BLaER1 treated with 17β-estradiol and CSF1 and Interleukin-3, amounts not matched to agents 10 nM and 100 nM (cell line): ENCODE measurements at regions not wholly inside any gene's neighbourhood (a gene's known extent, or its start where the extent isn't known, plus 50 kb on each side); places are given as distances from the start of the nearest gene placed in this dataset.
"Not testable (repeated sequence)": the region's sequence is repeated elsewhere in the genome, so short reads cannot be mapped to it uniquely, and the experiment has no call there.

Source experiments
- H3K27ac ChIP-seq, 11 experiments: shearing (Covaris generic); formaldehyde crosslinking; 2 replicates each; pipeline ENCODE4 v1.8.1; 2022
- H3K27me3 ChIP-seq, 11 experiments: shearing (Covaris generic); formaldehyde crosslinking; 2 replicates each; pipeline ENCODE4 v1.8.1; 2022
- H3K36me3 ChIP-seq, 11 experiments: shearing (Covaris generic); formaldehyde crosslinking; 2 replicates each; pipeline ENCODE4 v1.8.1; 2022
- H3K4me1 ChIP-seq, 10 experiments: shearing (Covaris generic); formaldehyde crosslinking; 2 replicates each; pipeline ENCODE4 v1.8.1; 2022
- H3K4me2 ChIP-seq, 11 experiments: shearing (Covaris generic); formaldehyde crosslinking; 2 replicates each; pipeline ENCODE4 v1.8.1; 2022
- H3K4me3 ChIP-seq, 10 experiments: shearing (Covaris generic); formaldehyde crosslinking; 2 replicates each; pipeline ENCODE4 v1.8.1; 2022
- H3K9ac ChIP-seq, 11 experiments: shearing (Covaris generic); formaldehyde crosslinking; 2 replicates each; pipeline ENCODE4 v1.8.1; 2022
- H3K9me3 ChIP-seq, 11 experiments: shearing (Covaris generic); formaldehyde crosslinking; replicated peaks in 1 of 11; 2 replicates each; pipeline ENCODE4 v1.8.1; 2022
- H4K20me1 ChIP-seq, 11 experiments: shearing (Covaris generic); formaldehyde crosslinking; 2 replicates each; pipeline ENCODE4 v1.8.1; 2022
- Cebpa-rat ChIP-seq, 11 experiments: shearing (Covaris generic); IDR thresholded peaks; 2 replicates each; pipeline ENCODE4 v1.8.1; 2022

DNA sequence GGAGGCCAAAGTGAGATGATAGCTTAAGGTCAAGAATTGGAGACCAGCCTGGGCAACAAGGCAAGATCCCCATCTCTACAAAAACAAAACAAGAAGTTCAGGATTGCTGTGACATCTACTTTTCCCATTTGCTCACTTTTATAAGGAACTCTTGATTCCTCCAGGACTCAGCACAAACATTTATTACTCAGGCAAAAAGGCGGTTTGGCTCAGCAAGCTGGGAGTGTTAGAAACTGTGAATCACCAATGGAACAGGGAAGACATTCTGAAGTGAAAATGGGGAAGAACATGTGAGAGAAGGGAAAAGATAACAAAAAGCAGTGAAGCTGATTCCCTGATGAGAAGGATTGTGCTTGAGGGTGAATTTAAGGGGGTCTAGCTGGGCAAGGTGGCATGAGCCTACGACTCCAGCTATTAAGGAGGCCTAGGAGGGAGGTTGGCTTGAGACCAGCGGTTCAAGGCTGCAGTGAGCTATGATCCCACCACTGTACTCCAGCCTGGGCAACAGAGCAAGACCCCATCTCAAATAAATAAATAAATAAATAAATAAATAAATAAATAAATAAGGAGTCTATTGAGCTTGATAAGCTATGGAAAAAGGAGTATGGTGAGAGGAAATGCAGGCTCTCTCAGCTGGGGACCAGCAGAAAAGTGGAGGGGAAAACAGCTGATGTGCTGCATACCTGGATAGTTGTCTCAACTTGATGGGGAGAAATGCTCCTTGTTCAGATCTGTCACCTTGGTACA is 65.4 kb upstream of the HDDC2 start:
- H3K27me3 ChIP-seq: peaks cover 11 to 19% (median 17%) of the 10 kb centered on the region in 11 experiments; a peak in 20 of 22 replicates
- no peak overlapping the region for H3K9ac ChIP-seq
- H3K4me2 ChIP-seq: 0 out of 22 replicates have a peak overlapping the region, but pooled peaks of 1 of the 11 experiments have one; percentile 3
- H3K4me3 ChIP-seq: no peak overlapping the region
- no peaks in the 10 kb centered on the region for H3K9me3 ChIP-seq
- no peaks in the 10 kb centered on the region for H4K20me1 ChIP-seq
- peaks cover 15 to 24% (median 17%) of the 10 kb centered on the region in 10 experiments for H3K4me1 ChIP-seq
- H3K36me3 ChIP-seq: no peaks in the 10 kb centered on the region
- no peak for TF ChIP-seq Cebpa-rat (IDR thresholded peaks at IDR 0.05)
- H3K27ac ChIP-seq: no peak overlapping the region

DNA sequence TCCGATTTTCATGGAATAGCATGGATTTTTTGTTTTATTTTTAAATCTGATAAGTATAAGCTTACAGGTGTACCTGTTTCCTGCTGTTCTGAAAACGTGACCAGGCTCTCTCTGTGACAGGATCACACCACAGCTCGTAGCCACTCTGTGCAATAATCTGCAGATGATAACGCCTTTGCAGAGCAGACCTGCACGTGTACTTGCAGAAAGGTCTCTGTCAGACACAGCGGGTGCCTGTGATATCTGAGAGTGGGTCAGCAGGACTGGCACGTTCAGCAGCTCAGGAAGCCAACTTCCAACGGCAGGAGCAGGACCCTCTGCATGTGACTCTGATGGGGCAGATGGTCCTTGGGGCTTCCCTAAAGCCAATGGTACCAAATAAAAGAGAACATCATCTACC is 68.6 kb upstream of the HDDC2 start:
- Histone ChIP-seq H3K27me3 (no peaks in the 10 kb centered on the region), H3K4me1 (peaks cover 0 to 11% (median 7%) of the 10 kb centered on the region in 10 experiments; a peak in 10 of 20 replicates), H3K27ac (no peak overlapping the region), H3K9ac (no peak overlapping the region), H3K4me3 (no peak overlapping the region), H4K20me1 (no peaks in the 10 kb centered on the region), H3K4me2 (no peak overlapping the region), H3K9me3 (no peaks in the 10 kb centered on the region), H3K36me3 (no peaks in the 10 kb centered on the region)
- no peak for TF ChIP-seq Cebpa-rat (IDR thresholded peaks at IDR 0.05)

DNA sequence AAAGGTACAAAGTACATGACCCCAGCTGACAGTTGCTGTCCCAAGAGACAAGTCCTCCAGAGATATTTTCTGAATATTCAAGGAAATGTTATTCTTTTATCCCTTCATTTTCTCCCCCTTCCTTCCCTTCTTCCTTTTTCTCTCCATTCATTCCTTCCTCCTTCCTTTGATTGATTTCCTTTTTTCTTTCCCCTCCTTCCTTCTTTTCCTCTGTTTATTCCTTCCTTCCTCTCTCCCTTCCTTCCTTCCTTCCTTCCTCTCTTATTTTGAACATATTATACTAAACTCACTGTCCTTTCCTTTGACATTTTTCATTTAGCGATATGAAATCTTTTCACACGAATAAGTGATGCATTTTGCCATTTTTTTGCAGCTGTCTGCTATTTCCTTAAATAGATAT is 73.2 kb upstream of the HDDC2 start:
- Histone ChIP-seq H3K36me3 (no peaks in the 10 kb centered on the region), H3K4me3 (no peak overlapping the region), H3K9ac (no peak overlapping the region), H3K4me2 (peak overlapping the region in 6 of 11 experiments; percentile 1 to 46 (median 16); a peak in 7 of 22 replicates), H3K9me3 (peaks cover 0 to 12% (median 0%) of the 10 kb centered on the region in 11 experiments; a peak in 1 of 22 replicates), H3K27ac (no peak overlapping the region), H4K20me1 (no peaks in the 10 kb centered on the region), H3K27me3 (no peaks in the 10 kb centered on the region), H3K4me1 (peaks cover 24 to 44% (median 35%) of the 10 kb centered on the region in 10 experiments)
- TF ChIP-seq Cebpa-rat (IDR thresholded peaks at IDR 0.05): no peak

DNA sequence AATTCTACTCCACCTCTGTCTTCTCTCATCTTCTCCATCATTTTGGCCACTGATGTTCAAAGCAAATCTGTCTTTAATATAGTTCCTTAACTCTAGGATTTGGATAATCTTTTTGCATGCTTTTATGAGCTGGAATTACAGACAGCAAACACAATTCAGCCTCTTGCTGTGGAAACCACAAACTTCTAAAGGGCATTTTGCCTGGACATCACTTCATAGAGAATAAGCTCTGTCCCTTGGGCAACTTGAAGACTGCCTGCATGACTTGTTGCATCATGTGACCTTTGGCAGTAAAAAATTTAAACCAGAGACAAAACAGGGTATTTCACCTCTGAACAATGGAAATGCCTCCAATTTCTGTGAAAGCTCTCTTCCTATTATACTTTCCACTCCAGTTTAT is 74.1 kb upstream of the HDDC2 start:
- Histone ChIP-seq H3K4me2 (peak overlapping the region in 1 of 11 experiments; percentile 62; a peak in 1 of 22 replicates), H3K36me3 (no peaks in the 10 kb centered on the region), H3K27ac (peak overlapping the region in 5 of 11 experiments; percentile 10 to 87 (median 79); a peak in 3 of 22 replicates), H3K9me3 (peaks cover 0 to 14% (median 0%) of the 10 kb centered on the region in 11 experiments; a peak in 1 of 22 replicates), H3K27me3 (no peaks in the 10 kb centered on the region), H4K20me1 (no peaks in the 10 kb centered on the region), H3K9ac (no peak overlapping the region), H3K4me1 (peaks cover 24 to 44% (median 35%) of the 10 kb centered on the region in 10 experiments), H3K4me3 (no peak overlapping the region)
- no peak for TF ChIP-seq Cebpa-rat (IDR thresholded peaks at IDR 0.05)

DNA sequence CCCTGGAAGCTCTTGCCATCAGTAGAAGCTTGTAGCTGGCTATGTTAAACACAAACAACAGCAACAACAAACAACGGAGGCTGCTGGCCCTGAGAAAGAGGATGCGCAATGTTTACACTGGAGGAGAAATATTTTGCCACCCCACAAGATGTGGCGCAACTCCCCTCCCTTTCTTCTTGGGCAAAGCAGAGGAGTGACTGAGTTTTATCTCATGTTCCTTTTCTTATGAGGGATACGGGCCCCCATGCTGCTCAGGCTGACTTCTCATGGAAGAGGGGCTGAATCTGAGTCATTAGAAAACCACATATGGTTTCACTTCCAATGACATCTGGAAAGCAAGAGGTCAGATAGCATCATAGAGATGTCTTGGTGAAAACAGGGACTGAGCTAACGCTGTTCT is 75.9 kb upstream of the HDDC2 start:
- Histone ChIP-seq H3K4me2 (peak overlapping the region in 10 of 11 experiments; percentile 28 to 73 (median 61); a peak in 20 of 22 replicates), H3K27ac (peak overlapping the region; percentile 22 to 87 (median 77); a peak in 21 of 22 replicates), H3K4me1 (peaks cover 24 to 44% (median 35%) of the 10 kb centered on the region in 10 experiments), H3K4me3 (no peak overlapping the region), H3K27me3 (no peaks in the 10 kb centered on the region), H4K20me1 (no peaks in the 10 kb centered on the region), H3K9ac (peak overlapping the region in 8 of 11 experiments; percentile 39 to 67 (median 58); a peak in 12 of 22 replicates), H3K36me3 (no peaks in the 10 kb centered on the region), H3K9me3 (peaks cover 0 to 16% (median 0%) of the 10 kb centered on the region in 11 experiments; a peak in 3 of 22 replicates)
- TF ChIP-seq Cebpa-rat (IDR thresholded peaks at IDR 0.05): peak; percentile 14 to 99 (median 96); a peak in 20 of 22 replicates

DNA sequence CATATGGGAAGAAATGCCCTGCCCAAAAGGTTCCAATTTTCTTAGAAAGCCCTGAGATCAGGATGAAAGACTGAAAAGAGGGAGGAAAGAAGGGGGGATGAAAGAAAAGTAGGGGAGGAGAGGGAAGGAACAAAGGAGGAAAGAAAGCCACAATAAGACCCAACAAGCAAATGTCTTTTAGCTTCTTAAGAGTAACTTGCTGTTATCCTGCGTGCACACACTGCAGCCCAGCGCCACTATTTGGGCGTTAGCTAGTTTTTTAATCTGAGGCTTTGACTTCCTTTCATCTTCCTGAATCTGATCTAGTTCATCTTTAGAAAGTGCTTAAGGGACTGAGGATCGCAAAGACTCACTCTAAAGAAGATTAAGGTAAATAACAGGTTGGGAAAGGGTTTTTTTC is 77.4 kb upstream of the HDDC2 start:
- H3K9ac ChIP-seq: no peak overlapping the region
- no peak overlapping the region for H3K4me3 ChIP-seq
- no peaks in the 10 kb centered on the region for H3K36me3 ChIP-seq
- peaks cover 0 to 16% (median 0%) of the 10 kb centered on the region in 11 experiments; a peak in 3 of 22 replicates for H3K9me3 ChIP-seq
- peaks cover 24 to 44% (median 35%) of the 10 kb centered on the region in 10 experiments for H3K4me1 ChIP-seq
- H3K27me3 ChIP-seq: no peaks in the 10 kb centered on the region
- no peaks in the 10 kb centered on the region for H4K20me1 ChIP-seq
- H3K27ac ChIP-seq: peak overlapping the region in 3 of 11 experiments; percentile 1 to 36 (median 11); a peak in 5 of 22 replicates
- H3K4me2 ChIP-seq: peak overlapping the region in 9 of 11 experiments; percentile 3 to 49 (median 22); a peak in 15 of 22 replicates
- TF ChIP-seq Cebpa-rat (IDR thresholded peaks at IDR 0.05): no peak

DNA sequence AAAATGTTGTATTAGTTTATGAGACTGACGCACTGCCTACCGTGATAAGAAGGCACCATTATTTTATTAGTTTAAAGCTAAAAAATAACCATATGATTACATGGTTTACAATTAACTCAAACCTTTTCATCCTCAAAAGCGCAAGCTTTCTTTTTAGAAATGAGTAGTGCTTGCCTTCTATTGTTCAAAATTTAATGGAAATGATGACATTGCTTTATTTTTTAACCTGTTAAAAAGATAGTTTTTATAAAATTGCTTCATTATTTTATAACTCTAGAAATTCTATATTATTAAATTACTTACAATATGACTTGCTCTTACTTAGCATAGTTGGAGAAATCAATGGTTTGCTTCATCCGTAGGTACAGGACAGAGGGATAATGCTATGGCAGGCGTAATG is 78.7 kb upstream of the HDDC2 start:
- TF ChIP-seq Cebpa-rat (IDR thresholded peaks at IDR 0.05): no peak
- peaks cover 0 to 16% (median 0%) of the 10 kb centered on the region in 11 experiments; a peak in 3 of 22 replicates for H3K9me3 ChIP-seq
- H3K9ac ChIP-seq: no peak overlapping the region
- no peak overlapping the region for H3K4me3 ChIP-seq
- no peaks in the 10 kb centered on the region for H3K36me3 ChIP-seq
- H4K20me1 ChIP-seq: no peaks in the 10 kb centered on the region
- no peak overlapping the region for H3K4me2 ChIP-seq
- H3K27ac ChIP-seq: no peak overlapping the region
- peaks cover 17 to 38% (median 31%) of the 10 kb centered on the region in 10 experiments for H3K4me1 ChIP-seq
- H3K27me3 ChIP-seq: no peaks in the 10 kb centered on the region

DNA sequence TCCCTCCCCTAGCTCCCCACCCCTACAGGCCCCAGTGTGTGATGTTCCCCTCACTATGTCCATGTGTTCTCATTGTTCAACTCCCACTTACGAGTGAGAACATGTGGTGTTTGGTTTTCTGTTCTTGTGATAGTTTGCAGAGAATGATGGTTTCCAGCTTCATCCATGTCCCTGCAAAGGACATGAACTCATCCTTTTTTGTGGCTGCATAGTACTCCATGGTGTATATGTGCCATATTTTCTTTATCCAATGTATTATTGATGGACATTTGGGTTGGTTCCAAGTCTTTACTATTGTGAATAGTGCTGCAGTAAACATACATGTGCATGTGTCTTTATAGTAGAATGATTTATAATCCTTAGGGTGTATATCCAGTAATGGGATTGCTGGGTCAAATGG is 84.6 kb upstream of the HDDC2 start:
- H3K9ac ChIP-seq: not testable (repeated sequence)

DNA sequence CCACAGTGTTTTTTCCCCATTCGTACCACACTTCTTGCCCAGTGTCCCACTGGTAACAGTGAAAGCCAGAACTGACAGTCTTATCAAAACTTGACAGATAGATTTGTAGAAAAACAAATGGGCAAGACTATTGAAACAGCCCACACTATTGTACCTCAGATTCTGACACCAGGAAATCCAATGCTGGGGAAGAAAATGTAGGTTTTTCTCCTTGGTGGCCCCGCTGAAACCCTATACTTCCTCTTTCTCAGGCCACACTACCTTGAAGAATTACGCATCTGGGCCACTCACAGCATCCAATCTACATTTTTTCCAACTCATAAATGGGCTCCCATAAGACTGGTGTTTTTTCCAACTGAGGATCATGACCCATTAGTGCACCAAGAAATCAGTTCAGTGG is 90.9 kb upstream of the HDDC2 start:
- no peak overlapping the region for H3K4me3 ChIP-seq
- peaks cover 17 to 24% (median 21%) of the 10 kb centered on the region in 11 experiments for H3K9me3 ChIP-seq
- H3K9ac ChIP-seq: no peak overlapping the region
- H4K20me1 ChIP-seq: 0 out of 22 replicates have a peak, but pooled peaks cover 0 to 6% (median 0%) of the 10 kb centered on the region in 11 experiments
- no peak for TF ChIP-seq Cebpa-rat (IDR thresholded peaks at IDR 0.05)
- H3K4me1 ChIP-seq: peaks cover 14 to 37% (median 25%) of the 10 kb centered on the region in 10 experiments
- H3K4me2 ChIP-seq: peak overlapping the region in 10 of 11 experiments; percentile 6 to 72 (median 65); a peak in 18 of 22 replicates
- no peaks in the 10 kb centered on the region for H3K36me3 ChIP-seq
- no peak overlapping the region for H3K27ac ChIP-seq
- H3K27me3 ChIP-seq: peaks cover 0 to 34% (median 0%) of the 10 kb centered on the region in 11 experiments; a peak in 7 of 22 replicates

More for the DNA sequence above, 84.6 kb upstream of the HDDC2 start:
- H3K27me3 ChIP-seq, H3K36me3 ChIP-seq, H3K4me1 ChIP-seq, H4K20me1 ChIP-seq, H3K4me3 ChIP-seq, H3K27ac ChIP-seq, H3K9me3 ChIP-seq, H3K4me2 ChIP-seq: not testable (repeated sequence)
